ENCODE measurements at regions not wholly inside any gene's neighbourhood (a gene's known extent, or its start where the extent isn't known, plus 50 kb on each side); places are given as distances from the start of the nearest gene placed in this dataset.

DNA sequence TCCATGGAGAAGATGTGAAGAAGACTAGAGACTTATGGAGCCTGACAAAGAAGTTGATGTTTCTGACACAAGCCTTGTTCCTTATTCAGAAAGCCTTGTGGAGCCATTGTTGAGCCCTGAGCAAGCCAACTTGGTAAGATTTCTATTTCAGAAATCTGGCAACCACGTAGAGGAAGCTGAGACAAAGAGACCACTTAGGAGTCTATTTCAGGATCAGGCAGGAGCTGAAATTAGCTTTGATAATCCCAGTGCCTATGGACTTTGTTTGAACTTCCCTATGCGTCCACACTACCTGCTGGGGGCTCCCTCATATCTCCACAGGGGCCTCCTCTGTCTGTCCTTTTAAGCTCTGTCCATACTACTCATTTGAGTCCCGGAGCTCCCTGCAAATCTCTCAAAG is 540.0 kb upstream of the GOT2 start:
- TF ChIP-seq POLR2A (IDR thresholded peaks at IDR 0.05), result no peak
- TF ChIP-seq, protein P1, sequence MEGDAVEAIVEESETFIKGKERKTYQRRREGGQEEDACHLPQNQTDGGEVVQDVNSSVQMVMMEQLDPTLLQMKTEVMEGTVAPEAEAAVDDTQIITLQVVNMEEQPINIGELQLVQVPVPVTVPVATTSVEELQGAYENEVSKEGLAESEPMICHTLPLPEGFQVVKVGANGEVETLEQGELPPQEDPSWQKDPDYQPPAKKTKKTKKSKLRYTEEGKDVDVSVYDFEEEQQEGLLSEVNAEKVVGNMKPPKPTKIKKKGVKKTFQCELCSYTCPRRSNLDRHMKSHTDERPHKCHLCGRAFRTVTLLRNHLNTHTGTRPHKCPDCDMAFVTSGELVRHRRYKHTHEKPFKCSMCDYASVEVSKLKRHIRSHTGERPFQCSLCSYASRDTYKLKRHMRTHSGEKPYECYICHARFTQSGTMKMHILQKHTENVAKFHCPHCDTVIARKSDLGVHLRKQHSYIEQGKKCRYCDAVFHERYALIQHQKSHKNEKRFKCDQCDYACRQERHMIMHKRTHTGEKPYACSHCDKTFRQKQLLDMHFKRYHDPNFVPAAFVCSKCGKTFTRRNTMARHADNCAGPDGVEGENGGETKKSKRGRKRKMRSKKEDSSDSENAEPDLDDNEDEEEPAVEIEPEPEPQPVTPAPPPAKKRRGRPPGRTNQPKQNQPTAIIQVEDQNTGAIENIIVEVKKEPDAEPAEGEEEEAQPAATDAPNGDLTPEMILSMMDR (IDR thresholded peaks at IDR 0.05 in 4 of 5, conservative IDR thresholded peaks at IDR 0.05 in 1 of 5), result no peak
